ENCODE measurements at regions not wholly inside any gene's neighbourhood (a gene's known extent, or its start where the extent isn't known, plus 50 kb on each side); places are given as distances from the start of the nearest gene placed in this dataset.

- ATAC-seq: no peak
- TF ChIP-seq CSDC2 (CRISPR knock-in tag; IDR thresholded peaks at IDR 0.05) (no peak), CSRNP3 (CRISPR knock-in tag; IDR thresholded peaks at IDR 0.05) (no peak), ESRRG (CRISPR knock-in tag; IDR thresholded peaks at IDR 0.05) (no peak), ZNF70 (CRISPR knock-in tag; IDR thresholded peaks at IDR 0.05) (no peak), TCF4 (CRISPR knock-in tag; IDR thresholded peaks at IDR 0.05; ENCODE audit: borderline replicate concordance) (no peak), PPARA (CRISPR knock-in tag; IDR thresholded peaks at IDR 0.05; ENCODE audit: borderline replicate concordance) (no peak), ZFP30 (CRISPR knock-in tag; IDR thresholded peaks at IDR 0.05) (no peak), RARB (CRISPR knock-in tag; IDR thresholded peaks at IDR 0.05) (no peak), SNAI2 (CRISPR knock-in tag; IDR thresholded peaks at IDR 0.05) (no peak), ISL1 (CRISPR knock-in tag; IDR thresholded peaks at IDR 0.05) (no peak), ZNF8 (CRISPR knock-in tag; IDR thresholded peaks at IDR 0.05) (no peak), TOX (CRISPR knock-in tag; IDR thresholded peaks at IDR 0.05; ENCODE audit: borderline replicate concordance) (no peak), BACH2 (CRISPR knock-in tag; IDR thresholded peaks at IDR 0.05; ENCODE audit: borderline replicate concordance) (no peak), OSR1 (CRISPR knock-in tag; IDR thresholded peaks at IDR 0.05) (no peak), ARNTL (CRISPR knock-in tag; IDR thresholded peaks at IDR 0.05; ENCODE audit: borderline replicate concordance, low read depth) (no peak), CREB5 (CRISPR knock-in tag; IDR thresholded peaks at IDR 0.05; ENCODE audit: low read depth) (no peak)
Measured at GRCh38 chr13:26927511-26927910, 166.9 kb upstream of the GPR12 start.

GRCh38 chr13:26926371-26926770 lies 165.8 kb upstream of the GPR12 start:
- no peak for ATAC-seq
- TF ChIP-seq SNAI2 (CRISPR knock-in tag; IDR thresholded peaks at IDR 0.05) (no peak), PPARA (CRISPR knock-in tag; IDR thresholded peaks at IDR 0.05; ENCODE audit: borderline replicate concordance) (no peak), GLIS3 (CRISPR knock-in tag; IDR thresholded peaks at IDR 0.05) (no peak), ZFP30 (CRISPR knock-in tag; IDR thresholded peaks at IDR 0.05) (no peak), ZNF8 (CRISPR knock-in tag; IDR thresholded peaks at IDR 0.05) (no peak), ESRRG (CRISPR knock-in tag; IDR thresholded peaks at IDR 0.05) (no peak), CSDC2 (CRISPR knock-in tag; IDR thresholded peaks at IDR 0.05) (no peak), ZC3H10 (CRISPR knock-in tag; IDR thresholded peaks at IDR 0.05) (no peak), ARNTL (CRISPR knock-in tag; IDR thresholded peaks at IDR 0.05; ENCODE audit: borderline replicate concordance, low read depth) (no peak), ZFP3 (CRISPR knock-in tag; IDR thresholded peaks at IDR 0.05) (no peak)

- ATAC-seq: peak; percentile 53
- TF ChIP-seq CREB5 (CRISPR knock-in tag; IDR thresholded peaks at IDR 0.05; ENCODE audit: low read depth) (no peak), CSDC2 (CRISPR knock-in tag; IDR thresholded peaks at IDR 0.05) (no peak), TOX (CRISPR knock-in tag; IDR thresholded peaks at IDR 0.05; ENCODE audit: borderline replicate concordance) (no peak), ZNF8 (CRISPR knock-in tag; IDR thresholded peaks at IDR 0.05) (no peak), ESRRG (CRISPR knock-in tag; IDR thresholded peaks at IDR 0.05) (no peak), PPARA (CRISPR knock-in tag; IDR thresholded peaks at IDR 0.05; ENCODE audit: borderline replicate concordance) (no peak), OSR1 (CRISPR knock-in tag; IDR thresholded peaks at IDR 0.05) (no peak), TSHZ2 (CRISPR knock-in tag; IDR thresholded peaks at IDR 0.05) (no peak)
Measured at GRCh38 chr13:26923824-26924605, 163.4 kb upstream of the GPR12 start.

GRCh38 chr13:26921918-26922317 lies 161.3 kb upstream of the GPR12 start:
- ATAC-seq: no peak
- TF ChIP-seq ZNF70 (CRISPR knock-in tag; IDR thresholded peaks at IDR 0.05): no peak
- TF ChIP-seq ARNTL (CRISPR knock-in tag; IDR thresholded peaks at IDR 0.05; ENCODE audit: borderline replicate concordance, low read depth): no peak
- TF ChIP-seq SNAI2 (CRISPR knock-in tag; IDR thresholded peaks at IDR 0.05): no peak
- TF ChIP-seq CSRNP3 (CRISPR knock-in tag; IDR thresholded peaks at IDR 0.05): no peak
- TF ChIP-seq ZFP3 (CRISPR knock-in tag; IDR thresholded peaks at IDR 0.05): no peak
- no peak for TF ChIP-seq PATZ1 (CRISPR knock-in tag; IDR thresholded peaks at IDR 0.05; ENCODE audit: borderline replicate concordance)
- TF ChIP-seq CREB5 (CRISPR knock-in tag; IDR thresholded peaks at IDR 0.05; ENCODE audit: low read depth): no peak

Data from SK-N-SH treated with all-trans-retinoic acid at 6 μM for 48 hours (cell line).